ENCODE measurements at regions not wholly inside any gene's neighbourhood (a gene's known extent, or its start where the extent isn't known, plus 50 kb on each side); places are given as distances from the start of the nearest gene placed in this dataset.

DNA sequence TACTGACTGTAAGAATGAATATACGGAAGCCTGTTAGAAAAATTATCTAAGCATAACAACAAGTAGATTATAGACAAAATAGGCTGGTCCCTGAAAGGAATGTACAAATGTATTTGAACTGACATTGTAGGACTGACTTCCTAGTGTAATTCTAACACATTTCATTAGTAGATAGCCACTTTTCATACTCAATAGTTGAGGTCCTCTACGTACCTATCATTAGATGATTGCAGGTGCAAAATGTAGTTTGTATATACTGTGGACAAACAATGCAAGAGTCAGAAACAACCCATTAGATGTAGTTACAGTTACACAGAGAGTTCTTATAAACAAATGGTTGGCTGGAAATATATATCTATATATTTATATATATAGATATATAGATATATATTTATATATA is 402.3 kb upstream of the SLITRK6 start:
- H3K4me3 ChIP-seq (ENCODE audit: low read depth, low read length) = no peak overlapping the region
- TF ChIP-seq, protein P1, sequence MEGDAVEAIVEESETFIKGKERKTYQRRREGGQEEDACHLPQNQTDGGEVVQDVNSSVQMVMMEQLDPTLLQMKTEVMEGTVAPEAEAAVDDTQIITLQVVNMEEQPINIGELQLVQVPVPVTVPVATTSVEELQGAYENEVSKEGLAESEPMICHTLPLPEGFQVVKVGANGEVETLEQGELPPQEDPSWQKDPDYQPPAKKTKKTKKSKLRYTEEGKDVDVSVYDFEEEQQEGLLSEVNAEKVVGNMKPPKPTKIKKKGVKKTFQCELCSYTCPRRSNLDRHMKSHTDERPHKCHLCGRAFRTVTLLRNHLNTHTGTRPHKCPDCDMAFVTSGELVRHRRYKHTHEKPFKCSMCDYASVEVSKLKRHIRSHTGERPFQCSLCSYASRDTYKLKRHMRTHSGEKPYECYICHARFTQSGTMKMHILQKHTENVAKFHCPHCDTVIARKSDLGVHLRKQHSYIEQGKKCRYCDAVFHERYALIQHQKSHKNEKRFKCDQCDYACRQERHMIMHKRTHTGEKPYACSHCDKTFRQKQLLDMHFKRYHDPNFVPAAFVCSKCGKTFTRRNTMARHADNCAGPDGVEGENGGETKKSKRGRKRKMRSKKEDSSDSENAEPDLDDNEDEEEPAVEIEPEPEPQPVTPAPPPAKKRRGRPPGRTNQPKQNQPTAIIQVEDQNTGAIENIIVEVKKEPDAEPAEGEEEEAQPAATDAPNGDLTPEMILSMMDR (IDR thresholded peaks at IDR 0.05; ENCODE audit: low read depth, low read length) = no peak

DNA sequence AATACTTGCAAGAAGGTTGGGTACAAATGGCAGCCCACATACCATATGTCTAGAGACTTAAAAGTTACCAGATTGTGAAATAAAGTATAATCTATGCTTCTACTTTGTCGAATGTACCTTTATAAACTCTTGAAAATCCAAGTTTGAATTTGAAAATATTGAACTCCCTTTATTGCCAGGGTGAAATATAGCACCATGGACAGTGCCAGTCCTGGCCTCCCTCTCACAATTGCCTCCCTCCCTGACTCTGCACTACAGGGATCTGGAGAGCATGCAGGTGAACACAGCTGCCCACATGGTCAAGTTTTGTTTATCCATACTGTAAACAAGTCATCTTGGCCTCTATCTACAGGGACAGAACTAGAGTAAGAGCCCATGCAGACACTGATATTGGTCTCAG is 394.1 kb upstream of the SLITRK6 start:
- no peak overlapping the region for H3K4me3 ChIP-seq (ENCODE audit: low read depth, low read length)

DNA sequence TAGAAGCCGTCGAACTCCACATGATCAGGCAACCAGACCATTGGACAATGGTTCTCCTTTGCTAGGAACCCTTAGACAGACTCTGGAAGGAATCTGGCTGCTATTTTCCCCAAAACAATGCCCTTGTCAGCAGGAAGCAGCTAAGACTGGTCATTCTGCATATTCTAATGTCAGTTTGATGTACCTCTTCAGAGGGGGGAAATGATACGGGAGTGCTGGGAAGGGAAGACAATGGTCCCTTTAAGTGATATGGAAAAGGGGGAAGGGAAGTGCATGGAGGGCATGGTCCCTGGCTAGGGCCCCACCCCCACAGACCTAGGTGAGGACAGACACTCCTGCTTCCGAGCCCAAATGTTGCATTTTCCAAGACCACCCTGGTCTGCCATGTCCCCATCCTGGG is 389.0 kb upstream of the SLITRK6 start:
- TF ChIP-seq, protein P1 (IDR thresholded peaks at IDR 0.05; ENCODE audit: low read depth, low read length) = no peak
- H3K4me3 ChIP-seq (ENCODE audit: low read depth, low read length) = no peak overlapping the region

More for the DNA sequence above, 394.1 kb upstream of the SLITRK6 start:
- TF ChIP-seq, protein P1 (IDR thresholded peaks at IDR 0.05; ENCODE audit: low read depth, low read length) = no peak

DNA sequence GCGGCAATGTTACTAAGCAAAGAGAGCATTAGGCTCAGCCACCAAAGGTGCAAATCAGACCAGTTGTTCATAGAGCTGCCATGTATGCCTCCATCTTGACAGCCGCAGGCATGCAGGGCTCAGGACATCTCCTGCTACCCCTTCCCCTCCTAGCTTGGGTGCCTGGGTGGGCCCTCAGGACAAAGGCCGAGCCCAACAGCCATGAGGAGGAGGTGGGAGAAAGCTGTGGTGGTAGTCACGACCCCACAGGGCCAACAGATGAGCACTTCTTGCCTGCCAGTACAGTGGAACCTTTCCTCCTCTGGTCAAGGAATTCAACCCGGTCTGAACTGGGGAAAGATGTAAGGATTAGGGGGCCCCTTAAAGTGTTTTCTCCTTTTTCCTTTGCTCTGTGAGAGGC is 386.4 kb upstream of the SLITRK6 start:
- H3K4me3 ChIP-seq (ENCODE audit: low read depth, low read length) = no peak overlapping the region
- TF ChIP-seq, protein P1 (IDR thresholded peaks at IDR 0.05; ENCODE audit: low read depth, low read length) = no peak

DNA sequence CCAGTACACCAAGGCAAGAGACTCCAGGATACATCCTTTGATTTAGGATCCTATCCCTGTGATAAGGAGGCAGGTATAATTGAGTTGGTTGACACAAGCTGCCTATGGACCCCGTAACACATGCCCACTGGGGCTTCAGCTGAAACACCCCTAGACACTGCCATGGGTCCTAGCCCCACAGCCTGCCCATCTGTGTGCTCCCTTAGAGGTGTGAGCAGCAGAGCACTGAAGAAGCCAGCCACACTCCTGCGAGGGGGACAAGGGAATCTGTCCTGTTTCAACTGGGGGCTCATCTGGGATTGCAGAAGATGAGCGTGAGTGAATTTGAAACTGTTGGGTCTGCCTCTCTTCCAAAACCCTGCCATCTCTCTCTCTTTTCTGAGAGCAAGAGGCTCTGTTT is 385.9 kb upstream of the SLITRK6 start:
- TF ChIP-seq, protein P1 (IDR thresholded peaks at IDR 0.05; ENCODE audit: low read depth, low read length) = no peak
- H3K4me3 ChIP-seq (ENCODE audit: low read depth, low read length) = no peak overlapping the region

DNA sequence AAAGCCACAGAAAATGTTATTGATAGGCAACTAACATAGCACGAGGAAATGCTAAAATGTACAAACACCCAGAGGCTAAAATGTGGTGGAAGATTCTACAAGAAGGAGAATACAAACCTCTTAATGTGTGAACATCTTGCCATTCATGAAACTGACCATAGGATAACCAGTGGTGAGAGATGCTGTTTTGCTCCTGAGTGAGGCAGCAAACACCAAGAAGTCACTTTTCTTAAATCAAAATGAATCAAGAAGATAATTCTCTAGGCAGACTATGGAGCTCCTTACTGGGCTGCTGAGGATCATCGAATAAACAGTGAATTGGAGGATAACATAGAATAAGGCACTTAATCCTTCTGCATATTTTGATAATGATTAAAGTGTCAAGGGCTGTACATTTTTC is 375.4 kb upstream of the SLITRK6 start:
- TF ChIP-seq, protein P1 (IDR thresholded peaks at IDR 0.05; ENCODE audit: low read depth, low read length) = no peak
- H3K4me3 ChIP-seq (ENCODE audit: low read depth, low read length) = no peak overlapping the region

DNA sequence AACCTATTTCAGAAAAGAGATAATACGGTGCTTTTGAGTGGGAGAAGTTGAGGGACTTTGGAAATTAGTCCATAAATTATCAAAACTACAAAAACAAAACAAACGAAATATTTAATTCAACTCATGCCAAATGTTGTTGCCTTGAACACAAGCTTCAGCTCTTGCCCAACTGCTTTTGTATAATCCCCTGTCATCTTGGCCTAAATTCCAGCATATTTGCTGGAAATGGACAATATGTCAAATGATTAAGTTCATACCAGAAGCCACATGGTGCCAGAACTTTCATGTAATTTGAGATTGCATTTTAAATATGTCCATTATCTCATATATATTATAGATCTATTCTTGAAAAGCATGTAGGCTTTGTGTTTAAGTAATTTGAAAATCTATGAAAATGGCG is 373.7 kb upstream of the SLITRK6 start:
- TF ChIP-seq, protein P1 (IDR thresholded peaks at IDR 0.05; ENCODE audit: low read depth, low read length) = no peak
- no peak overlapping the region for H3K4me3 ChIP-seq (ENCODE audit: low read depth, low read length)
